ENCODE measurements at regions not wholly inside any gene's neighbourhood (a gene's known extent, or its start where the extent isn't known, plus 50 kb on each side); places are given as distances from the start of the nearest gene placed in this dataset.

GRCh38 chr6:22473991-22474682, 95.2 kb upstream of the HDGFL1 start:
- Histone ChIP-seq H3K4me2 (ENCODE audit: insufficient read depth, low read length) (no peak overlapping the region), H2AFZ (ENCODE audit: low read depth, low read length) (no peak overlapping the region), H3K4me3 (ENCODE audit: low read depth in 1 of 2, low read length in 2 of 2) (no peak overlapping the region), H3K27me3 (ENCODE audit: insufficient read depth, low read length, poor library complexity) (no peaks in the 10 kb centered on the region), H3K36me3 (ENCODE audit: insufficient read depth, low read length) (no peaks in the 10 kb centered on the region), H3K79me2 (ENCODE audit: insufficient read depth, low read length) (no peaks in the 10 kb centered on the region), H3K4me1 (ENCODE audit: insufficient read depth, low read length) (peaks cover 8% of the 10 kb centered on the region; the same call in 1 of the 2 replicates), H3K9me3 (ENCODE audit: insufficient read depth, low read length, severe bottlenecking) (no peaks in the 10 kb centered on the region), H4K20me1 (ENCODE audit: insufficient read depth, low read length) (no peaks in the 10 kb centered on the region), H3K9ac (ENCODE audit: low read depth, low read length) (no peak overlapping the region), H3K27ac (ENCODE audit: low read length) (no peak overlapping the region)
- ATAC-seq (ENCODE audit: insufficient read depth, low read depth) (no peak), DNase-seq (no peak)
- TF ChIP-seq CTCF (IDR thresholded peaks at IDR 0.05; ENCODE audit: borderline replicate concordance, extremely low read depth, low read length, poor library complexity, severe bottlenecking) (no peak), EZH2 (IDR thresholded peaks at IDR 0.05; ENCODE audit: borderline replicate concordance, low read depth, low read length, severe bottlenecking) (no peak)

- Histone ChIP-seq H3K9me3 (ENCODE audit: insufficient read depth, low read length, severe bottlenecking) (no peaks in the 10 kb centered on the region), H3K27ac (ENCODE audit: low read length) (no peak overlapping the region), H3K9ac (ENCODE audit: low read depth, low read length) (no peak overlapping the region), H3K4me3 (ENCODE audit: low read depth in 1 of 2, low read length in 2 of 2) (no peak overlapping the region), H3K4me2 (ENCODE audit: insufficient read depth, low read length) (no peak overlapping the region), H2AFZ (ENCODE audit: low read depth, low read length) (no peak overlapping the region), H3K27me3 (ENCODE audit: insufficient read depth, low read length, poor library complexity) (no peaks in the 10 kb centered on the region), H3K36me3 (ENCODE audit: insufficient read depth, low read length) (no peaks in the 10 kb centered on the region), H3K79me2 (ENCODE audit: insufficient read depth, low read length) (no peaks in the 10 kb centered on the region), H4K20me1 (ENCODE audit: insufficient read depth, low read length) (no peaks in the 10 kb centered on the region), H3K4me1 (ENCODE audit: insufficient read depth, low read length) (no peaks in the 10 kb centered on the region)
- ATAC-seq (ENCODE audit: insufficient read depth, low read depth) (no peak), DNase-seq (no peak)
- TF ChIP-seq EZH2 (IDR thresholded peaks at IDR 0.05; ENCODE audit: borderline replicate concordance, low read depth, low read length, severe bottlenecking) (no peak), CTCF (IDR thresholded peaks at IDR 0.05; ENCODE audit: borderline replicate concordance, extremely low read depth, low read length, poor library complexity, severe bottlenecking) (no peak)
Observed at GRCh38 chr6:22476811-22477390, 92.5 kb upstream of the HDGFL1 start.

GRCh38 chr6:22497276-22497675, 72.1 kb upstream of the HDGFL1 start:
- Histone ChIP-seq H3K27ac (ENCODE audit: low read length) (no peak overlapping the region), H3K27me3 (ENCODE audit: insufficient read depth, low read length, poor library complexity) (no peaks in the 10 kb centered on the region), H2AFZ (ENCODE audit: low read depth, low read length) (no peak overlapping the region), H3K9me3 (ENCODE audit: insufficient read depth, low read length, severe bottlenecking) (no peaks in the 10 kb centered on the region), H3K79me2 (ENCODE audit: insufficient read depth, low read length) (no peaks in the 10 kb centered on the region), H3K4me3 (ENCODE audit: low read depth in 1 of 2, low read length in 2 of 2) (no peak overlapping the region), H4K20me1 (ENCODE audit: insufficient read depth, low read length) (no peaks in the 10 kb centered on the region), H3K36me3 (ENCODE audit: insufficient read depth, low read length) (no peaks in the 10 kb centered on the region), H3K9ac (ENCODE audit: low read depth, low read length) (no peak overlapping the region), H3K4me2 (ENCODE audit: insufficient read depth, low read length) (no peak overlapping the region), H3K4me1 (ENCODE audit: insufficient read depth, low read length) (no peaks in the 10 kb centered on the region)
- ATAC-seq (ENCODE audit: insufficient read depth, low read depth), result no peak
- TF ChIP-seq EZH2 (IDR thresholded peaks at IDR 0.05; ENCODE audit: borderline replicate concordance, low read depth, low read length, severe bottlenecking), result no peak
- no peak for TF ChIP-seq CTCF (IDR thresholded peaks at IDR 0.05; ENCODE audit: borderline replicate concordance, extremely low read depth, low read length, poor library complexity, severe bottlenecking)
- DNase-seq, result no peak
